ENCODE measurements at regions not wholly inside any gene's neighbourhood (a gene's known extent, or its start where the extent isn't known, plus 50 kb on each side); places are given as distances from the start of the nearest gene placed in this dataset.

GRCh38 chr2:64283641-64284361, 139.6 kb upstream of the PELI1 start:
- no peak for DNase-seq (ENCODE audit: low spot score)

GRCh38 chr2:64284751-64285150, 140.5 kb upstream of the PELI1 start:
- DNase-seq (ENCODE audit: low spot score): no peak

GRCh38 chr2:64287202-64287740, 143.1 kb upstream of the PELI1 start:
- no peak for DNase-seq (ENCODE audit: low spot score)

- no peak for DNase-seq (ENCODE audit: low spot score)
Measured at GRCh38 chr2:64288321-64289193, 144.3 kb upstream of the PELI1 start.

GRCh38 chr2:64289251-64289650, 145.0 kb upstream of the PELI1 start:
- DNase-seq (ENCODE audit: low spot score): no peak

- DNase-seq (ENCODE audit: low spot score): no peak
Measured at GRCh38 chr2:64289737-64290136, 145.5 kb upstream of the PELI1 start.

GRCh38 chr2:64291181-64291580, 147.0 kb upstream of the PELI1 start:
- peak; percentile 28 for DNase-seq (ENCODE audit: low spot score)

- no peak for DNase-seq (ENCODE audit: low spot score)
Measured at GRCh38 chr2:64295326-64296139, 151.3 kb upstream of the PELI1 start.

GRCh38 chr2:64296140-64296480, 151.9 kb upstream of the PELI1 start:
- no peak for DNase-seq (ENCODE audit: low spot score)

GRCh38 chr2:64296695-64297346, 152.6 kb upstream of the PELI1 start:
- DNase-seq (ENCODE audit: low spot score): no peak

GRCh38 chr2:64298161-64298560, 153.9 kb upstream of the PELI1 start:
- no peak for DNase-seq (ENCODE audit: low spot score)

GRCh38 chr2:64300066-64300465, 153.9 kb upstream of the LGALSL start:
- DNase-seq (ENCODE audit: low spot score): no peak

GRCh38 chr2:64303250-64303649, 150.7 kb upstream of the LGALSL start:
- no peak for DNase-seq (ENCODE audit: low spot score)

GRCh38 chr2:64307421-64307820, 146.5 kb upstream of the LGALSL start:
- DNase-seq (ENCODE audit: low spot score): no peak

GRCh38 chr2:64311191-64311910, 142.6 kb upstream of the LGALSL start:
- no peak for DNase-seq (ENCODE audit: low spot score)

- DNase-seq (ENCODE audit: low spot score): peak; percentile 98
Measured at GRCh38 chr2:64311948-64312621, 141.9 kb upstream of the LGALSL start.

GRCh38 chr2:64312622-64313397, 141.2 kb upstream of the LGALSL start:
- no peak for DNase-seq (ENCODE audit: low spot score)

GRCh38 chr2:64313398-64313723, 140.6 kb upstream of the LGALSL start:
- no peak for DNase-seq (ENCODE audit: low spot score)

- no peak for DNase-seq (ENCODE audit: low spot score)
Measured at GRCh38 chr2:64315291-64315960, 138.5 kb upstream of the LGALSL start.
